ENCODE measurements at regions not wholly inside any gene's neighbourhood (a gene's known extent, or its start where the extent isn't known, plus 50 kb on each side); places are given as distances from the start of the nearest gene placed in this dataset.

GRCh38 chr3:94875149-94875548 lies 812.3 kb downstream of the NSUN3 start:
- TF ChIP-seq CTCF (conservative IDR thresholded peaks at IDR 0.05): no peak

GRCh38 chr3:94887065-94887464 lies 824.2 kb downstream of the NSUN3 start:
- TF ChIP-seq CTCF (conservative IDR thresholded peaks at IDR 0.05): no peak
- no peak overlapping the region for H3K27ac ChIP-seq

More at GRCh38 chr3:94875149-94875548, 812.3 kb downstream of the NSUN3 start:
- no peak overlapping the region for H3K27ac ChIP-seq

- no peak overlapping the region for H3K27ac ChIP-seq
- TF ChIP-seq CTCF (conservative IDR thresholded peaks at IDR 0.05): no peak
Observed at GRCh38 chr3:94896994-94897393, 834.1 kb downstream of the NSUN3 start.

- no peak for TF ChIP-seq CTCF (conservative IDR thresholded peaks at IDR 0.05)
- H3K27ac ChIP-seq: no peak overlapping the region
Observed at GRCh38 chr3:94904156-94904674, 841.4 kb downstream of the NSUN3 start.

- no peak overlapping the region for H3K27ac ChIP-seq
- TF ChIP-seq CTCF (conservative IDR thresholded peaks at IDR 0.05): no peak
Observed at GRCh38 chr3:94909726-94910125, 846.9 kb downstream of the NSUN3 start.

- H3K27ac ChIP-seq: no peak overlapping the region
- TF ChIP-seq CTCF (conservative IDR thresholded peaks at IDR 0.05): no peak
Observed at GRCh38 chr3:94912656-94913055, 849.8 kb downstream of the NSUN3 start.

GRCh38 chr3:94927175-94927574 lies 864.3 kb downstream of the NSUN3 start:
- no peak overlapping the region for H3K27ac ChIP-seq
- no peak for TF ChIP-seq CTCF (conservative IDR thresholded peaks at IDR 0.05)
